HG02885 (cell line): ENCODE measurements at regions not wholly inside any gene's neighbourhood (a gene's known extent, or its start where the extent isn't known, plus 50 kb on each side); places are given as distances from the start of the nearest gene placed in this dataset.

Experiments used
- ATAC-seq: cut with Tn5 transposase; IDR thresholded peaks from one replicate; pipeline ENCODE4 v1.9.1; 2021; ENCODE audit warnings: mild to moderate bottlenecking; ENCODE audit not compliant: unreplicated experiment, poor library complexity

DNA sequence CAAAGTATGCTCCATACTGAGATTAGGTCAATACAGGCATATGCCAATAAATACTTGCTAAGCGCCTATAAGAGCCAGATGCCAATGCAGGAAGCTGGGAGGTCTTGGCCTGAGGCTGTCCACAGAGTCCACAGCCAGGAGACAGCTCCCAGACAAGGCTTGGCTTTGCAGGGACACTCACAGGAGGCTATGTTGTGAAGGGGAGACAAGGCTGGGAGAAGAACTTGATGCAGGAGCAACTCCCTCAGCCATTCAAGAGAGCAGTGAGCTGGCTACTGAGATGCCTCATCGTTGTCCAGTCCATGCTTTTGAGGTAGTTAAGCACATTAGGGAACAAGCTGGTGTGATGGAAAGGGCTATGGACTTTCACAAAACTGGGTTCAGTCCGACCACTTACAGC lies 891.5 kb downstream of the TBC1D22A start:
- ATAC-seq: no peak

DNA sequence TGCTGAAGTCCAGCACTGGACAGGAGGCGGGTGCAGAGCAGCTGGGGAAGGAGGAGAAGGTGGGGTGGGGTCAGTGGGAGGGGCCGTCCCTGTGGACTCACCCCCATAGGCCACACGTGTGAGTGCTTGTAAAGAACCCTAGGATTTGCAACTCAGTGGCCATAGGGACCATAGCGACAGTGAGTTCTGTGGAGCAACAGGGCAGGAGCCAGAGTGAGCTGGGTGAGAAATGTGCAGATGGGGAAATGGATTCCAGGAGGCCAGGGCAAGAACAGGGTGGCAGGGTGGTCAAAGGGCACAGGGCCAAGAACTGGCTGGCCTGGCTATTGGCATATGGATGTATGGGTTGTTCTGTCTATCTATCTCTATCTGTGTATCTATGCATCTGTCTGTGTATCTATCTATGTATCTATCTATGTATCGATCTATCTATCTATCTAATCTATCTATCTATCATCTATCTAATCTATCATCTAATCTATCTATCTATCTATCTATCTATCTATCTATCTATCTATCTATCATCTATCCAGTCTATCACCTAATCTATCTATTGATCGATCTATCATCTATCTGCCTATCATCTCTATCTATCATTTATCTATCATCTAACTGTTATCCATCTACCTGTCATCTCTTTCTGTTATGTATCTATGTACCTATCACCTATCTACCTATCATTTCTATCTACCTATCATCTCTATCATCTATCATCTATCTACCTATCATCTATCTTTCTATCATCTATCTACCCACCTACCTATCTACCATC lies 889.0 kb downstream of the TBC1D22A start:
- ATAC-seq: no peak

DNA sequence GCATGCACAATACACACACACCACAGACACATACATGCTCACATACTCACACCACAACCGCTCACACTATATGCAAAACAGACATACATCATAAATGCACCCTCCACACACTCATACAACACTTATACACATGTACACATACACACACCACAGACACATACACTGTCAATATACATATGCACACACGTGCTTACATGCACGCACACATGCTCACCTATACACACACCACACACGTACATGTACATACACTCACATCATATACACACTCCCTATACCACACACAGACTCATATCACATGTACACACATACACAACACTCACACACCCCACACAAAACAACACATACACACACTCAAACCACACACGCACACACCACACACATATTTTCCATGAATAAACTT lies 885.3 kb downstream of the TBC1D22A start:
- ATAC-seq: no peak

DNA sequence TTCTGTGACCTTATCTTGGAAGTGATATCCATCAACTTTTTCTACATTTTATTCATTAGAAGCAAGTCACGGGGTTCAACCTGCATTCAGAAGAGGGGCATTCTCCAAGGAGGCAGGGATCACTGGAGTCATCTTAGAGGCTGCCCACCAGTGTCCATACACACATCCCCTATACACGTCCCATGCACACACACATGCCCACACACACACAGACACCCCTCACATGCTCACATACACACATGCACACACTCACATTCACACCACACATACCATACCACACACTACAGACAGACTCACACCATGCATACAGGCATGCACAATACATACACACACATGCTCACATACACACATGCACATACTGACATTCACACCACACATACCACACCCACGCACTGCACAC lies 884.7 kb downstream of the TBC1D22A start:
- no peak for ATAC-seq

DNA sequence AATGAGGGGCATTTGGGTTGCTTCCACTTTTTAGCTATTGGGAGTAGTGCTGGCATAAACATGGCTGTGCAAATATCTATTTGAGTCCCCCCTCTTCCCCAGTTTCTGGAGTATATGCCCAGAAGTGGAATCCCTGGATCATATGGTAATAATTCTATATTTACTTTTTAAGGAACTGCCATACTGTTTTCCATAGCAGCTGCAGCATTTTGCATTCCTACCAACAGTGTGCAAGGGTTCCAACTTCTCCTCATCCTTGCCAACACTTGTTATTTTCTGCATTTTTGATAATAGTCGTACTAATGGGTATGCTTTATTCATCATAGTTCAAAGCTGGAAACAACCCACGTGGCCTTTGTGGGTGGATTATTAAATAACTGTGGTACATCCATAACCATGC lies 883.5 kb downstream of the TBC1D22A start:
- no peak for ATAC-seq

DNA sequence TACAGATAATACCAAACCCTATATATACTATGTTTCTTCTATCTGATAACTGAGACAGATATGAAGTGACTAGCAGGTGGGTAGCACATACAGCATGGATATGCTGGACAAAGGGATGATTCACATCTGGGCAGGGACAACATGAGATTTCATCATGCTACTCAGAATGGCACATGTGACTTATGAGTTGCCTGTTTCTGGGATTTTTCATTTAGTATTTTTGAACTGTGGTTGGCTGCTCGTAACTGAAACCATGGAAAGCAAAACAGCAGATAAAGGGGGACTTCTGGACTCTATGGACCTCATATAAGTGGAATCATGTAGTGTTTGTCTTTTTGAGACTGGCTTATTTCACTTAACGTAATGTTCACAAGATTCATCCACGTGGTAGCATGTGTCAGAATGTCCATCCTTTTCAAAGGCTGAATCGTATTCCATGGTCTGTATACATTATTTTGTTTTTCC lies 883.0 kb downstream of the TBC1D22A start:
- no peak for ATAC-seq

DNA sequence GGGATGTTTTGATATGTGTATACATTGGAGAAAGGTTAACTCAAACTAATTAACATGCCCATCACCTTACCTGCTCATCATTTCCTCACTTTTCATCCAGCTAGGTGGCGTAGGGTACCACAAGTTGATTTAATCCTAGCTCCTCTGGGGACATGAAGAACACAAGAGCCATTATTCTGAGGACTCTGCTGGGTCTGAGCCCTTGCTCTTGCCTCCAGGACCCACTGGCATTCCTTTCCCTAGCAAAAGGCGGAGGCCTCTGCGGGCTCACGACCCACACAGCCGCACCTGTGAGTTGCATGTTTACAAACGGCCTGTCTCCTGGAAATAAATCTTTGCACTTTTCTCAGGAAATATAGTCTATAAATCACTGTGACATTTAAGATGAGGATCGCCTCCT lies 871.9 kb downstream of the TBC1D22A start:
- no peak for ATAC-seq

DNA sequence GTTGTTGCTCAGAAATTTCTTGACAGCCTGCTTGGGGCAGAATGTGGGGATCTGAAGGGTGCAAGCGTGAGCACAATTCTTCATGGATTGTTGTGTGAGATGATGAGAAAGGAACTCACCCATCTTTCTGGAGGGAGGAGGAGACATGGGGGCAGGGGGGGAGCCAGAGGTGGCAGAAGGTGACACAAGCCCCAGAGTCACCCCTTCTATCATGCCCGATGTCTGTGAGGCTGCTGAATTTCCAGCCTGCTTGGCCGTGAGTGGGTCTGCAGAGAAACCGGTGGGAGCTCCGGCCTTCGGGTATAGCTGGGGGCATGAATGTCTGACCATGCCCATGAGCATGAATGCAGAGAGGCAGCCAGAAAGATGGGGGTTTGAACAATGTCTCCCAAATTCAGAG lies 870.7 kb downstream of the TBC1D22A start:
- no peak for ATAC-seq

DNA sequence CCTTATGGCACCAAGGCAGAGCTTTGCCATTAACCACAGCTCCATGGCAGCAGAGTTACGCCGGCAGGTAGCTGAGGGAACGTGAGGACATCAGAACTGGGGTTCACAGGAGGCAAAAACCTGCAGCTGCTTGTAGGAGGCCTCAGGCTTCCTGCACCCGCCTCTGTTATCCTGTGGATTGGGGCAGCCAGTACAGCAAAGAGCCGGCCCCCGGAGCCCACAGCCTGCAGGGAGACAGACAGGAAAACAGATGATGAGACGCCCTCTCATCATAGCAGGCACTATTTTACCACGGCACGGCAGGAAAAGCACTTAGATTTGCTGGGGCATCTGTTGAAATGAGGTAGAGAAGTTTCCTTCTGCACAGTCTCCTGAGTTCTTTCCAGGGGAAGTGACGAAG lies 870.3 kb downstream of the TBC1D22A start:
- ATAC-seq: no peak

DNA sequence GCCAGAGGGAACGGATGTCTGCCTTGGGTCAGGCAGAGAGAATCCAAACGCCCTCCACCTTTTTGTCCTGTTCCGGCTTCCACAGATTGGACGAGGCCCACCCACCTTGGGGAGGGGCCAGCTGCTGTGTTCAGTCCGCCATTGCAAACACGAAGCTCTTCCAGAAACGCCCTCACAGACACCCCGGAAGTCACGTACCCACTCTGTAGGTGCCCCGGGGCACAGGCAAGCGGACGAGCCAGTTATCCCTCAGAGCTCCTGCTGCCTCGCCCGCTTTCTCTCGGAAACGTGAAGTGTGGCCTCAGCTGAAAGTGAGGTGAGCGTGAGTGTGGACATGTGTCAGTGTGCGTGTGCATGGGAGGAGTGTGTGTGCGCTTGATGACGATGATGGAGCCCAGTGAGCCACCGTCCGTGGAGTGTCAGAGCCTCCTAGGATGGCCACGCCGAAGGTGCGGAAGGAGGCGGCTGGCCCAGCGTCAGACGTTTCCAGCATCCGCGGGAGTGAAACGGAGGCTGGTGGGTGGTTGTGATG lies 869.2 kb downstream of the TBC1D22A start:
- ATAC-seq: no peak

DNA sequence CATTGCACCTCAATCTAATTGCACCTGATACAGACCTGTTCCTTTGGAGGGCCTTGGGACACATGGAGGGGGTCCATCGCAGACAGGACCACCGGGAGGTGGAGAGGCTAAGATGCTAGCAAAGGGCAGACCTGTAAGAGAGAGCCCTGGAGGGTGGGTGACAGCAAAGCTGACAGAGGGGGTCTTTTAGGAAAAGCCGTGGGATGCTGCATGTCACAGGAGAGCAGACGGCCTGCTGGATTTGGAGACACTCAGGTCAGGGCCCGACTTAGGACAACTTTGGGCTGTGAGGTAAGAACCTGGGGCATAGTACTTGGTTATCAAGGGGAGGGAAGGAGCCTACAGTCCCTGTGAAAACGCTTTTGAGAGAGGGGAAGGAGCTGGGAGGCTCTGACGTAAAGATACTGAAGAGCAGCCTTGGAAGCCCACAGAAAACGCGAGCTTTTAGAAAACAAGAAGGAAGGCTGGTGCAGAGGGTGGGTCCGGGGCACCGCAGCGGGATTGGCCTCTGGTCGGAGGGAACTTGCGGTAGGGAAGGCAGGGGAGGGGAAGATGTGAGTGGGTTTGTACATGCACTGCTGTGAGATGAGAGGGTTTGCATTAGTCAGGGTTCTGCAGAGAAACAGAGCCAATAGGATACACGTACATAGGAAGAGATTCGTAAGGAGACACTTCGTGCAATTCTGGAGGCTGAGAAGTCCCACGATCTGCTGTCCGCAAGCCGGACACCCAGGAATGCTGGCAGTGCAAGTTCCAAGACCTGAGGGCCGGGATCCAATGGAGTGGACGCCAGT lies 868.5 kb downstream of the TBC1D22A start:
- ATAC-seq: no peak

DNA sequence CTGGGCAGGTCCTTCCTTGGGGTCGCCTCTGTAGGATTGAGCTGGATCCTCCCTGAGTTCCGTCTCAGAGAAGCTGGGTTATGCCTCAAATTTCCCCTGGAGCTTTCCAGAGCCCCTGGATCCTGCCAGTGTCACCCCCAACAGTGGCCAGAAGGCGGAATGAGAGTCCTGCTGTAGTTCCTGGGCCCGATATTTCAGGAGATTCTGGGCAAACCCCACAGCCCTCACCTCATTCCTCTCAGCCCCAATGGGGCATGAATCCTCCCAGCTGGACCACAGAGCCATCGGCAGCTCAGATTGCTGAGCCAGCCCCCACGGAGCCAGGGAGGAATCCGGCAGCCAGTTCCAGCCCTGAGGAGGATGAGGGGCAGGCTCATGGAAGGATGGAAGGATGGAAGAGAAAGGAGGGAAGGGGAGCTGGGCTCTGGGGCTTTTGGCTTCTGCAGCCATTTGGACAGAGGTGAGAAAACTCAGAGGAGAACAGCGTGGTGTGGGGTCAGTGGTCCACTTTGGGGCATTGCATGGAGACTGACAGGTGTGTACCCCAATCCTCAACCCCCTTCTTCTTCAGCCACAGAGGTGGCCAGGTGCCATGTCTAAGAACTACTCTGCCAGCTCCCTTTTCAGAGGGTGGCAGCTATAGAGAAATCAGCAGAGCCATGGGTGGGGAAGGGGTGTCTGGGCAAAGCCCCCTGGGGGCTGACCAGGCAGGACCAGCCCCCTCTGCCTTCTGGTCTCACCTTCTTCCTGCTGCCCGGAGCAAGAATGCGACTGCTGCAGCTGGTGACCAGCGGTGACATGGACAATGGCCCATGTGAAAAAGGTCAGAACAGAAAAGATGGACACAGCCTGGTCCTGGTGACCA lies 867.6 kb downstream of the TBC1D22A start:
- no peak for ATAC-seq

DNA sequence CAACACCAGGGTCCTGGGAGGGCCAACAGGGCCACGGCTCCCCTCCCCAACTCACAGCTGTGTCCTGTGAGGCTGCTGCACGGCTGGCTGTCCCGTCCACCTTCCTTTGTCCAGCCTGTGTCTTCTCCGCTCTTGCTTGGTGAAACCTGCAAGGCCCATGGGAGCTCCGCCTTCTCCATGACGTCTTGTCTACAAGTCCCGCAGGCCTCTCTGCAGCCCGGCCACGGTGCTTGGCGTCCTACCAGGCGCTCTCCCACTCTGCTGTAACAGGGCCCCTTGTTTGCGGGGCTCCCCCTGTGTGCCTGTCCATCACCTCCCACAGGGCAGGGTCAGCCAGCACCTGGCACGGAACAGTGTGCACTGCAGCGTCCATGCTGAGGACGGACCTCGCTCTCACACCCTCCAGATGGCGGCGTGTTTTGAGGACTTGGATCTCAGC lies 866.8 kb downstream of the TBC1D22A start:
- ATAC-seq: no peak

DNA sequence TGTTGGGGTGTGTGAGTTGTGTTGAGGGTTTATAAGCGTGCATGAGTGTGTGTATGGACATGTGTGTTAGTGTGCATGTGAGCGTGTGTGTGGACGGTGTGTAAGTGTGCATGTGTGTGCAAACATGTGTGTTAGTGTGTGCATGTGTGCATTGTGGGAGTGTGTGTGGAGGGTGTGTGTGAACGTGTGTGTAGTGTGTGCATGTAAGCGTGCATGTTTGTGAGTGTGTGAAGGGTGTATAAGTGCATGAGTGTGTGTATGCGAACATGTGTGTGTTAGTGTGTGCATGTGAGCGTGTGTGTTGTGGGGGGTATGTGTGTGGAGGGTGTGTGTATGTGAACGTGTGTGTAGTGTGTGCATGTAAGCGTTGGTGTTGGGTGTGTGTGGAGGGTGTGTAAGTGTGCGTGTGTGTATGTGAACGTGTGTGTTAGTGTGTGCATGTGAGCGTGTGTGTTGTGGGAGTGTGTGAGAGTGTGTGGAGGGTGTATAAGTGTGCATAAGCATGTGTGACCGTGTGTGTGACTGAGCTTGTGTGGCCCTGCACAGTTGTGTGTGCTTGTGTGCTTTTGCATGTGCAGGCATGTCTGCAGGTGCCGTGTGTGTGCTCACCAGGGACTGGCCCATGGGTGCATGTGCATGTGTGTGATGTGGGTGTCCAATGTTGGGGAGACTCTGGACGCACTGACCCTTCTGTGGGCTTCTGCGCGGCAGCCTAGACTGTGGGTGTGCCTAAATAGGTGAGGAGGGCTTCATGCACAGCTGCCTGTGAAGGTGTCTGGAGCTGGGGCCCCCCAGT lies 866.2 kb downstream of the TBC1D22A start:
- ATAC-seq: no peak

DNA sequence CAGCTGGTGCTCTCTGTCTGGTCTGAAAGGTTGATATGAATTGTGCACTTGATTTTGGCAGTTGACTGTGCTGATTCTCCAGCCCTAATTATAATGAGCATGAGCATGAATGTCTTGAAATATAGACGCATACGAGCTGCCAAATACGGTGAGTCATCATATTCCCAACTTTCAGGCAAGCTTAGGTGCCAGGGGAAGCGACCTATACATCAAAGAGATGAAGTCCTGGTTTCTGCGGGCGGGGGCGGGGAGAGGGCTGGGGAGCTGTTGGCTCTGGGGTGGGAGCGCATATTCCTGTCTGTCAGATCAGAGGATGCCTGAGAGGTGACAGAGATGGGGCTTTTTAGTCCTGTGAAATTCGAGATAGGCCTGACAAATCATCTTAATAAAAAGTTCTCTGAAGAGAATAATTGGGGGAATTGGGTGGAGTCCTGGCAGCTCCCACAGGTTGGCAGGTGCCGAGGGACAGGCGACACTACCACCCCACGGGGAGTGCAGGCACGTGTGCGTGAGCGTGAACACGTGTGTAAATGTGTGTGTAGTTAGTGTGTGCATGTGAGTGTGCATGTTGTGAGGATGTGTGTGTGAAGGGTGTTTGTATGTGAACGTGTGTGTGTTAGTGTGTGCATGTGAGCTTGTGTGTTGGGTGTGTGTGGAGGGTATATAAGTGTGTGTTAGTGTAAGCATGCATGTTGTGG lies 865.3 kb downstream of the TBC1D22A start:
- no peak for ATAC-seq

DNA sequence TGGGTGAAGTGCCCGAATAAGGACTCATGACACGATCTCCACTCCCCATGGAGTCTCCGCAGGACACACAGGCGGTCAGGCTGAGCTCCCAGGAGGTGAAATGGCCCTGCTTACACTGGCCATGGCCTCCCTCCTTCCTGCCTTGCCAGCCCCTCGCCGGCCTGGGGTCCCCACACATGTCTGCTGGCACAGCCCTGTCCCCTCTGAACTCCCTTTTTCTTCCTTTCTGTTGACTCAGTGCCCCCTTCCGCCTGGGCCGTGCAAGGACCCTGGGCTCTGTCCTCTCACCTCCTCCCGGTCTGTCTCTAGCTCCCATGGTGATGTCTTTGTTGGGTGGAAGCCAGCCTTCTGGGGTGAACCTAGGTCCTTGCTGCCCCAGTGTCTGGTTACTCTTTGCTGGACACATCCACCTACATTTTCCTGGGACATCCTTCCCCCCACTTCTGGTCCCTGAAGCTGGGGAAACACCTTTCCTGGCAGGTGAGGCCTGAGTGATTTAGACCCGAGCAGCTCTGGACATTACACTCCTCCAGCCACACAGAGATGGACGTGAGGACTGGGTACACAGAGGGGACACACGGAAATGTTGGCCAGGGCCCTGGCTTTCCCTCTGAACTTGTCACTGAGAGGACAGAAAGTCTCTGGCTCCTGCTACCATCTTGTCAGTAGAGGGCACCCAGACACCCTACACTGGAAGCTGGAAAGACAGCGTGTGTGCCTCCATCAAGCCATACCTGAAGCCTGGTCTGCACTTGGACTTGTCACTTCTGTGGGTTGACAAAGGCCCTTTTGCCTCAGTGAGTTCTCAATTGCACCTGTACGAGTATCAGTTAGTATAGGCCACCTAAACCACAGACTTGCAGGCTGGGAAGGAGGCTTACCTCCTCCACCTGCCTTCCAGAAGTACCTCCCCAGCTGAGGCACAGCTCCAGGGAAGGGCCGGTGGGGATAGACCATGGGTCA lies 864.3 kb downstream of the TBC1D22A start:
- ATAC-seq: no peak

DNA sequence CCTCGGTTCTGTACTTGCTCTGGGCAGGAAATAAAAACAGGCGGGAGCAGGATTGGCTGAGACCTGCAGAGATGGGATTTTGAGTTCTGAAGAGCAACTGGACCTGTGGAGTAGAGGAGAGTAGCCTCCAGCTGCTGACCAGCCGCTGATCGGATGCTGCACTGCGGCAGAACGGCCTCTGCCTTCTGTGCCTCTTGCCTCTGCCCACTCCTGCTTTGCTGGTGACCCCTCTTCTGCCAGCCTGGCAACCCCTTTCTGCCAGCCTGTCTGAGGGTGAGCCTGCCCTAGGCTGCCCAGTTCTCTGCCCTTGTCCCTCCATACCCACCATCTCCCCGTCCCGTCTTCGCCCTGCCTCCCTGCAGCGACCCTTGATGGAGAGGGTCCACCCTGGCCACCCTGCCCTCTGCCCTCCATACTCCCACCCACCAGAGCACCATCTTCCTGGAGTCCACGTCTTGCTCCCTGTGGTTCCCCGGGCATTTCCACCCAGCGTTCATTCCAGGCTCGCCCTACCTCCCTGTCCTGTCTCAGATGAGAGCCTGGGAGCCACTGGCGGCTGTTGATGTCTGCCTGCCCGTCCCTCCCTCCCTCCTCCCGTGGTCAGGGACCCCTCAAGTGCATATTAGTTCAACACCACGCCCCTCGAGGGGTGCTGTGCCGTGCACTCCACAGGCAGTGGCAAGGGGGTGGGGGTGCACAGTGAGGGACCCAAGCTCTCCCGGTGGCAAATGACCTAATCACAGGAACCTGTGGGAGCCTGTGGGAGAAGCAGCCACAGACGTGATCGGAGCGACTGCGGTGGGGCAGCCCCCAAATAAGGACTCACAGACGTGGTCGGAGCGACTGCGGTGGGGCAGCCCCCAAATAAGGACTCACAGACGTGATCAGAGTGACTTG lies 863.3 kb downstream of the TBC1D22A start:
- ATAC-seq: no peak
